ENCODE measurements at regions not wholly inside any gene's neighbourhood (a gene's known extent, or its start where the extent isn't known, plus 50 kb on each side); places are given as distances from the start of the nearest gene placed in this dataset.

DNA sequence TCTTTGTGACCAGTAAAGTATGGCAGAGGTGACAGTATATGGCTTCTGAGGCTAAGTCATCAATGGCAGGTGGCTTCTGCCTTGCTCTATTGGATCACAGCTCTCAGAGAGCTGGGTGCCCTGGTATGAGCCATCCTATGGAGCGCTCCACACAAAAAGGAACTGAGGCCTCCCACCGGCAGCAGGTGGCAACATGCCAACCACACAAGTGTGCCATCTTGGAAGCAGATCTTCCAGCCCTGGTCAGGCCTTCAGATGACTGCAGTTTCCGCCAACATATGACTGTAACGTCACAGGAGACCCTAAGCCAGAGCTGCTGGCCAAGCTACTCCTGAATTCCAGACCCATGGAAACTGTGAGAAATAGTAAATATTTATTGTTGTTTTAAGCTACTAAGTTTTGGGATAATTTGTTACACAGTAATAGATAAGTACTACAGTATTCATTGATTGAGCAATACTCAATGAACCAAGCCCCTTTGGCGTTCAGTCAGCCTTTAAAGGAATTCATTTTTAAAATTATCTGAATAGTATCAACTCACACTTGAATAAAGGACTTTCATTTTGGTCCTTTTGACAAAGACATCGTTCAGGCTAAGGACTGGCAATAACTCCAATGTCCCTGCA lies 69.4 kb upstream of the LHX1 start:
- no peak for DNase-seq (ENCODE audit: low read depth)

DNA sequence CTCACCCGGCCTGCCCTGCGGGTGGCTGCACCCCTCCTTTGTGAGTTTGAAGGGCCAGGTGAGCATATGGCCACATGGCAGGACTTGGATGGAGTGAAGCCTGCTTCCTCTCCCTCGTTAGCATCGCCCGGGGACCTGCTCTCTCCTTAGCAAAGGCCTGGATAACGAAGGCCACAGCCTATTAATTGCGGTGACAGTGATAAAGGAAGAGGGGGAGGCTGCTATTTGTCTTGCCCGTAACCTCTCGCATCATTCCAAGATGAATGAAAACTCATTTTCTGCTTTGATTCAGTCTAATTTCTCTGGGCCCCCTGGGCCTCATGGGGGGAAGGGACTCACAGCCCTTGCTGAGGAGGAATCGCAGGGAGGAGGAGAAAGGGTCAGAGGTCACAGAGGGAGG lies 68.5 kb upstream of the LHX1 start:
- DNase-seq (ENCODE audit: low read depth): no peak

DNA sequence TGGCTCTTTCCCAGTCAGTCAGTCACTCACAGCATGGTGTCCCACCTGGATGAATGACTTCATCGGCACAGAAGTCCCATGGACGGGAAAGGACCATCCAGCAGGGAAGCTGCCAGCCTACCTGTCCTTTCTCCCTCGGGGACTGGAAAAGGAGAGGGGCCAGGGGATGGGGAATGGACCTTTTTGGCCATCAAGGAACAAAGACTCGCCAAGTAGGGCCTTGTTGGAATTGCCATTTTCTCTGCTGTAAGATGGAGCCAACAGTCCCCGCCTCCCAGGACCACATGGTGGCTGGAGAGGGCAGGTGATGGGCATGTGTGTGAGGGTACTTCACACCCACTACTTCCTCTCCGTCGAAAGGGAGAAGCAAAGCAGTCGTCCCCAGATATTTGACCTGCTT lies 67.8 kb upstream of the LHX1 start:
- DNase-seq (ENCODE audit: low read depth): no peak

DNA sequence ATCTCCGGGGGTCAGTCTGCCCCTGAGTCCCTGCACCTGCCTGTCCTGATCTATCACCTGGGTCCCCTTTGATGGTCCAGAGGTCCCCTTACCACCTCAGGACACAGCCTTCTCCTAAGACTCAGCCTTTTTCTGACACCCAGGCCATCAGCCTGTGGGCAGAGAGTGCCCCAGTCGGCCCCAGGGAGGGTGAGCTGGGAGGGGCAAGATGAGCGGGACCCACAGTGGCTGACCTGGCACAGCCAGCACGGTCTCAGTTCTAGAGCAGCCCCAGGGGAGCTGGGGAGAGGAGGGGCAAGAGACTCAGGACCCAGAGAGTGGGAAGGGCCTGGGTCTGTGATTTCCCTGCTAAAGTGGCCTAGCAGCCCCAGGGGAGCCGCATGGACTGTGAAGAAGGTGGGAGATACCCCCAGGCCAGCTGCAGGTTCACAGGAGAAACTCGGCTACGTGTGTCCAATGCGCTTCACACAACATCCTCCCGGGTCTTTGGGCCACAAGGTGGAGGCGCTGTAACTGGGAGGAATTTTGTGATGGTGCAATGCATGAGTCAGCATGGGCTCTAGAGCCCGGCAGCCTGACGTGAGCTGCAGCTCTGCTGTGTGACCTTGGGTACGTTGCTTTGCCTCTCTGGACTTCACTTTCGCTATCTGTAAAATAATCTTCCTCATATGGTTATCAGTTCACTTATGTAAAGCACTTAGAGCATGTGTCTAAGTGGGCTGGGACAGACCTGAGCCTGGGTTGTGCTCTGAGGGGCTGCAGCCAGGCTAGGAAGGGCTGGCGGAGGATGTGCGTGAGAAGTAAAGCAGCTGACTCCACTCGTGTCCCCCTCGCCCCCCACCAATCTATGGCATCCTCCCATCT lies 67.2 kb upstream of the LHX1 start:
- no peak for DNase-seq (ENCODE audit: low read depth)

DNA sequence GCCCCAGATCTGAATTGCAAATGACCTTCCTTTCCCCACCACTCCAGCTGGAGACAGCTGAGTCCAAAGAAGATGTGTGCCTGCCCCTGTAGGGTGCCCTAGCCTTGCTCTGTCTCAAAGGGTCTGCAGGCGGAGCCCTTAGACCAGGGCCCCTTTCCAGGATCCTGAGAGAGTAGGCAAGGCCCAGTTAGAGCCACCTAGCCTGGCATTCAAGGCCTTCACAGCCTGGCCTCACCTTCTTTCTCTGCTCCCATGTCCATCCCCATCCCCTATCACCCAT lies 66.6 kb upstream of the LHX1 start:
- DNase-seq (ENCODE audit: low read depth): no peak

DNA sequence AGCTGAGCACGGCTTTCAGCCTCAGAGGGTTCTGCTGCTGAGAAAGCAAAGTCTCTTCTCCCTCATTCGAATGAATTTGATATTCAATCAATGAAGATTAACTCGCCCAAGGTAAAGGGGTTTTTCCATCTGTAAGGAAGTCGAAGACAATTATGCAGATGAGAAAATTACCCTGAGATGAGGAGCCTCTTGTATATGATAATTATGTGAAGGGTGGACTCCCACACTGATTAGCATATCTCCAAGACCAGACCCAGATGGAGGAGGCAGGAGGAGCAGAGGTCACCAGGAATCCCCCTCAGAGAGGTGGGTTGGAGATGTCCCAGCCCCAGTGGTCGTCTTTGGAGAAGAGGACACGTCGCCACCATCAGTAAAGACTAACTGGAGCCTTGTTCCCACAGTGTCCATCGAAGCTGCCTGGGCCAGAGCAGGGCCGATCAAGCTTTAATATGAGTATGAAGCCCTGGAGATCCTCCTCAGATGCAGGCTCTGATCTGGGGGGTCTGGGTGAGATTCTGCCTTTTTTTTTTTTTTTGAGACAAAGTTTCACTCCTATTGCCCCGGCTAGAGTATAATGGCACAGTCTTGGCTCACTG lies 61.5 kb upstream of the LHX1 start:
- DNase-seq (ENCODE audit: low read depth): no peak

DNA sequence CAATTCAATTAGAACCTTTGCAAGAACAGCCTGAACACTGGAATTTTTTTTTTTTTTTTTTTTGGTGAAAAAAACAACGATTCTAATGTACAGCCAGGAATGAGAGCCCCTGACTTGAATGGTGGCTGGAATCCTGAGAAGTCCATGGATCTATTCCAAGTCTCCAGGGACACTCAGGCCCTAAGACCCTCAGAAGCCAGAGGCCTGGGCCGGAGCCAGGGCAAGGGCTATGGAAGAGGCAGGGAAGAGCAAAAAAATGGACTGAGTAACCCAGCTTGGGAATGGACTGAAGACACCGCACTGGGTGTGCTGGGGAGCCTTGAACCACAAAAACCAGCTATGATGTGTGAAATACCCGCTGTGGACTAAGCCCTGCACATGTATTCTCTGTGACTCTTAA lies 60.3 kb upstream of the LHX1 start:
- DNase-seq (ENCODE audit: low read depth): no peak

DNA sequence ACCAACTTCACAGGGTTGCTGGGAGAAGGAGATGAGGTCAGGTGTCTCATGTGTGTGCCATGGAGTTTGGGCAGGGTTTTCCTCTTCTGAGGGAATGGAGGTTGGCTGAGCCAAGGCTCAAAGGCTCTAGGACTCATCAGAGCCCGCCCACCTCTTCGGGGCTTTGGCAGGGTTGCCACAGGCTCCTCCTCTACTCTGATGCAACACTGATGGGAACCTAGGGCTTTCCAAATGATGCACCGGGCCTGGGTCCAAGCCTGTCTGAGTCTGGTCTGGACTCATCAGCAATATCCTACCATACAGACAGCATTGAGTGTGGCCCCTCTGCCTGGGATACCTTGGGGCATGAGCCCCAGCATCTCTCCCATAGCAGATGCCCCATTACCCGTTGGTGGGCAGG lies 59.5 kb upstream of the LHX1 start:
- DNase-seq (ENCODE audit: low read depth): peak; percentile 22

DNA sequence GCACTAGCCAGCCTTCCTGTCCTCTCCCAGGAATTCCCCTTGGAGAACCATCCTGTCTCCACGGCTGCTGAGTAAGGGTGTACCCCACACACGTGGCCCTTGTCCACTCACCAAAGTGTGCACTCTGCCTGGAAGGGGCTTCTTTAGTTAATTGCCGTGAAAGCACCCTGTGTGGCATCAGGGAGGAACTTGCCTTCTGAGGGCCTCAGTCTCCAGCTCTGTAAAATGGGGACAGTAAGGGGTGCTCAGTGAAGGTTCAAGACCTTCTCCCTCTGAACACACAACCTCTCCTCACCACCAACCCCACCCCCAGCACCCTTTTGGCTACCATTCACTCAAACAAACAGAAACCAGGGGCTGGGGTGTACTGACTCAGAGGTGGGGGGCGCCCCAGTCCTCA lies 59.1 kb upstream of the LHX1 start:
- no peak for DNase-seq (ENCODE audit: low read depth)

DNA sequence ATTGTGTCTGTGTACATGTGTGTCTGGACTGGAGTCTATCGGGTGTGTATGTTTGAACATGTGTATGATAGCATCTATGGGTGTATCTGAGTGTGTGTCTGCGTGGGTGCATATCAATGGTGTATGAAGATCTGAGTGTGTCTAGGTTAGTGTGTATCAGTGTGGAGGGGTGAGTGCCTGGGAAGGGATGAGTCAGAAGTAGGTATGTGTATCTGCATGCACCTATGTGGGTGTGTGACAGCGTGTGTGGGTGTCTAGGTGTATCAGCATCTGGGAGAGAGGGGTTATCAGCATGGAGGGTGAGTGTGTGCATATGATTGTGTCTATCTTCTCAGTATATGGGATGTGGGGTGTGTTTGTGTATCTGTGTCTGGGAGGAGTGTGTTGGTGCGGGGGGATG lies 58.2 kb upstream of the LHX1 start:
- no peak for DNase-seq (ENCODE audit: low read depth)

DNA sequence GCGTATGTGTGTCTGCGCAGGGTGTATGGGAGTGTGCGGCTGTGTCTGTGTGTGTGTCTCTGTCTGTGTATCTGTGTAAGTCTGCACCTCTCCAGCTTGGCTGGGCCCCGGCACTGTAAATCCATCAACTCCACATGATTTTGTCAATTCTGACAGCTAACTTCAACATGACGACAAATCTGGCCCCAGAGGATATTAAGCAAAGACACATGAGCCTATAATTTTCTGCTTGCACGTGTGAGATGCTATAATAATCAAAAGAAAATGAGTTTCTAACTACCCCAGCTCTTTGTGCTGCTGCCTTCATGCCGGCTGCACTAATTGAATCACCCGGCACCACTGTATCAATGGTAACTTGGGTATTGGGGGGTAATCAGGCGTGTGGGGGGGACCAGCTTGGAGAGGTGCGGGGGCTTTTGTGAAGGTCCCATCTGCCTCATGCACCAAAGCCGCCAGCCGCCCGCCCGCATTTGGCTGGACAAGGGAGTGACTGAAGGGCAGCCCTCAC lies 57.6 kb upstream of the LHX1 start:
- DNase-seq (ENCODE audit: low read depth): no peak

DNA sequence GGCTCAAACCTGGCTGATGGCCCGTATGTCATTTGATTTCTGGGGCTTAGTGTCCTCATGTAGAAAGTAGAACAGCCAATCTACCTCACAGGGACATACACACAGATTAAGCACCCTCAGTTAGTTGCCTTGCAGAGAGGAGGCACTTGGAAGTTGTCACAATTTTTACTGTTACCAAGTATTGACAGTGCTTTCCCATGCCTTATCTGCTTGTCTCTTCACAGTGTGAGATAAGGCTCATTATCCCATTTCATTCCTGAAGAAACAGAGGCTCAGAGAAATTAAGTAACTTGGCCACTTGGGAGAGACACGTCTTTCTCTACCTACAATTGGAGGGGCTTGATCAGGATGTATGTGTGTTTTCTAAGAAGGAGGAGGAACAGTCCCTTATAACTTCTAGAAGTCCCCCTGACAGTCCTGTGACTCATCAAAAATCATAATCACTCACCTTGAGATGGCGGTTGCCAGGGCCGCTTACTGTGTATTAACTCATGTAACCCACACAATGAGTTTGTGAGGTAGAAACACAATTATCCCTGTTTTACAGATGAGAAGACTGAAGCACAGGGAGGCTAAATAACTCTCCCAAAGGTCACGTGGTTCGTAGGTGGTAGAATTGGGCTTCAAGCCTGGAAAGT lies 56.9 kb upstream of the LHX1 start:
- no peak for DNase-seq (ENCODE audit: low read depth)

DNA sequence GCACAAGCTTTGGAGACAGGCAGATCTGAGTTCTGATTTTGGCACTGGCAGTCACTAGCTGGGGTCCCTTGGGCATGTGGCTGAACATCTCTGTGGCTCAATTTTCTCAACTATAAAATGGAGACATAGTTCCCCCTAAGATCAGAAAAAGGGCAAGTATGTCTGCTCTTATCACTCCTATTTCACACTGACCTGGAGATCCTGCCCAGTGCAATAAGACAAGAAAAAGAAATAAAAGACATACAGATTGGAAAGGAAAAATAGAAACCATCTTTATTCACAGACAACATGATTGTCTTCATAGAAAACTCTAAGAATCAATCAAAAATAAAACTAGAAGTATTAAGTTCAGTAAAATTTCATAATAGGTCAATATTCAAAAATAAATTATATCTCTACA lies 56.0 kb upstream of the LHX1 start:
- no peak for DNase-seq (ENCODE audit: low read depth)

DNA sequence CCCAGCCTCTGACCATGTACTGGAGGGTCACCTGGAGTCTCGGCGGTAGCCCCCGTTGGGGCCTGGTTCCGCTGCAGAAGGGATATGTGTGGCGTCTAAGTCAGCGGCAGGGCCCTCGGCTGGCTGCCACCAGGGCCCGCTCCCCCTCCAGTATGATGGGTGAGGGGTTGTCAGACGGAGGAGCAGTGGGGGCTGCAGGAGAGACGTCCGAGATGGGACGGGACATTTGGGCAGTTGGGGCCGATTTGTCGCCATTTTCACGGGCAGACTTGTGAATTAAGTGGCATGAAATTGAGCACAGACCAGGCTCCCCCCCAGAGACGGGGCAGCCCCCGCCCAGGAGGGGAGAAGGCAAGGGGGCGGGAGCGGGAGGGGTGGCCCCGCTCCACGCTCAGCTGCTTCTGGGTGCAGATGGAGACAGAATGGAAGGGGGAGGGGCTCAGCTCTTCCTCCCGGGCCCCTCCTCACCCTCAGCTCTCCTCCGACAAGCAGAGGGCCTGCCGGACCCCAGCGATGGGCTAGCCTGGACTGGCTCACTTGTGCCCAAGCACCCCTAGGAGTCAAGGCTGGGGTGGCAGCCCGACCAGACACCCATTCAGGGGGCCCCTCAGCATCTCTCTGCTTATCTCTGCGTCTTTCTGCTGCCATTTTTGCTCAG lies 52.7 kb upstream of the LHX1 start:
- DNase-seq (ENCODE audit: low read depth): no peak

DNA sequence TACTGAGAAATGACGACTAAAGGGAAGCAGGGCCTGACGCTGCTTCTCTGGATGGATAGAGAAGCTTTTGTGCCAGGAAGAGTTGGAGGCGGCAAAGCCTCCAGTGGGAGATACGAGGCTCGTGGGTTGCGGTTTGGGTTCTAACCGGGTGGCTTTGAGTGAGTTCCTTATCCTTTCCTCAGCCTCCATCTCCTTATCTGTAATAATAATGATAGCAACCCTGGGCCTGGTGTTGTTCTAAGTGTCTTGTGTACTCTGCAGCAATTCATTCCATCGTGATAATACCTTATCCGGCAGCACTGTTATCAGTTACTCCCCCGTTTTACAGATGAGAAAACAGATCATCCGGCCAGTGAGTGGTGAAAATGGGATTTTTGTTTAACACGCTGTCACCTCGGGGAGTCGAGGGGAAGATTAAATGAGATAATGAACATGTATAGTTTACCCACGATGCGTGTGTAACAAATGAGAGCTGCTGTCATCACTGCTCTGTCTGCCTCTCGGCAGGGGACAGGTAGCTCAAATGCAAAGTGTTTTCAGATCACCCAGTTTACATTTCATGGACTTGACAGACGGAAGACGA lies 52.0 kb upstream of the LHX1 start:
- DNase-seq (ENCODE audit: low read depth): no peak

DNA sequence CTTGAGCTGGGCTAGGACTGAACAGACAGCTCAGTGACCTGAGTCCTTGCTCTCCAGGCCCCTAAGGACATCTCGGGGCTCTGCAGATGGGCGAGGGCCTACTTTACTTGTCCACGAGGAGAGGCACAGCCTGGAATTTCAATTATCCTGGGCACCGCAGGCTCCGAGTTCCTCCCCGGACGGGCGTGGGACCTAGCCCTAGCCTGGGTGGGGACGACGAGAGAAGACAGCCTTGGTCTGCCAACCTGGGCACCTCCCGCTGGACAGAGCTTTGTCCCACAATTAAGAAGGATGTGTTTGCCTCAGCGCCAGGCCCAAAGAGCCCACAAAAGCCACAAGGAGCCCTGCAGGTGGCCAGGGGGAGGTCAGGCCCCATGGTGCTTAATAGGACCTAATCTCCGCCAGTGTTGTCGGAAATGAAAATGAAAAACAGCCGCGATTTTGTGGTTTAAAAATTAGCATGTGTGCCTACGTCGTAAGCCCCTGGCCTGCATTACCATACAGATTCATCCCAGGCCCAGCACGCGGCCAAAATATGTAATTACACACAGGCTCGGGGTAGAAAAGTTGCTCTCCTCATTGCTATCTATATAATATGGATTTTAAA lies 51.4 kb upstream of the LHX1 start:
- no peak for DNase-seq (ENCODE audit: low read depth)
